ENCODE measurements at regions not wholly inside any gene's neighbourhood (a gene's known extent, or its start where the extent isn't known, plus 50 kb on each side); places are given as distances from the start of the nearest gene placed in this dataset.

GRCh38 chr10:117681104-117681503 lies 138.6 kb downstream of the EMX2 start:
- CTCF ChIA-PET (ENCODE audit: unreplicated experiment), result no interaction called here
- DNase-seq (ENCODE audit: low spot score), result no peak
- H2AFZ ChIP-seq (ENCODE audit: low read length), result no peak overlapping the region
- no peaks in the 10 kb centered on the region for H3K9me3 ChIP-seq (ENCODE audit: low read length)
- no peak overlapping the region for H3K4me2 ChIP-seq (ENCODE audit: low read length)
- H3K9me2 ChIP-seq (ENCODE audit: insufficient read depth, low read length), result no peaks in the 10 kb centered on the region
- POLR2A ChIA-PET, result interaction anchor here (0.5 to 1.0 kb wide), 2 partner anchors 11 to 41 kb away, joined by 3 read pairs; no protein-coding TSS in a partner anchor
- H3K4me1 ChIP-seq (ENCODE audit: insufficient read depth, low read length, poor library complexity, severe bottlenecking), result no peaks in the 10 kb centered on the region
- no peaks in the 10 kb centered on the region for H3K79me2 ChIP-seq (ENCODE audit: insufficient read depth, low read depth, low read length)
- no TSS peak for BruUV-seq (replicated peaks)
- no peak for TF ChIP-seq EZH2phosphoT487 (IDR thresholded peaks at IDR 0.05; ENCODE audit: borderline replicate concordance, low read depth, low read length)
- no peak for TF ChIP-seq CTCF (conservative IDR thresholded peaks at IDR 0.05; ENCODE audit: low read length)
- H4K20me1 ChIP-seq (ENCODE audit: insufficient read depth, low read length), result no peaks in the 10 kb centered on the region
- H3K4me3 ChIP-seq (ENCODE audit: low read depth, low read length, poor library complexity, severe bottlenecking), result no peak overlapping the region
- intact Hi-C loops (cut with micrococcal nuclease; ENCODE audit: unreplicated experiment), result no loop called here
- H3K36me3 ChIP-seq (ENCODE audit: insufficient read depth, low read length), result no peaks in the 10 kb centered on the region
- H3K27ac ChIP-seq (ENCODE audit: low read depth, low read length, poor library complexity, severe bottlenecking), result no peak overlapping the region

- H3K9me3 ChIP-seq (ENCODE audit: low read length), result no peaks in the 10 kb centered on the region
- BruUV-seq (replicated peaks), result no TSS peak
- no peaks in the 10 kb centered on the region for H3K79me2 ChIP-seq (ENCODE audit: insufficient read depth, low read depth, low read length)
- CTCF ChIA-PET (ENCODE audit: unreplicated experiment), result no interaction called here
- intact Hi-C loops (cut with micrococcal nuclease; ENCODE audit: unreplicated experiment), result no loop called here
- no peaks in the 10 kb centered on the region for H3K36me3 ChIP-seq (ENCODE audit: insufficient read depth, low read length)
- POLR2A ChIA-PET, result no interaction called here
- no peaks in the 10 kb centered on the region for H3K4me1 ChIP-seq (ENCODE audit: insufficient read depth, low read length, poor library complexity, severe bottlenecking)
- TF ChIP-seq EZH2phosphoT487 (IDR thresholded peaks at IDR 0.05; ENCODE audit: borderline replicate concordance, low read depth, low read length), result no peak
- TF ChIP-seq CTCF (conservative IDR thresholded peaks at IDR 0.05; ENCODE audit: low read length), result no peak
- H3K4me3 ChIP-seq (ENCODE audit: low read depth, low read length, poor library complexity, severe bottlenecking), result no peak overlapping the region
- H3K9me2 ChIP-seq (ENCODE audit: insufficient read depth, low read length), result no peaks in the 10 kb centered on the region
- H3K27ac ChIP-seq (ENCODE audit: low read depth, low read length, poor library complexity, severe bottlenecking), result no peak overlapping the region
- no peak overlapping the region for H2AFZ ChIP-seq (ENCODE audit: low read length)
- H4K20me1 ChIP-seq (ENCODE audit: insufficient read depth, low read length), result no peaks in the 10 kb centered on the region
- DNase-seq (ENCODE audit: low spot score), result no peak
- H3K4me2 ChIP-seq (ENCODE audit: low read length), result no peak overlapping the region
These were observed 141.6 kb downstream of the EMX2 start for GRCh38 chr10:117684046-117684610.

GRCh38 chr10:117684672-117685211 lies 142.2 kb downstream of the EMX2 start:
- no peaks in the 10 kb centered on the region for H4K20me1 ChIP-seq (ENCODE audit: insufficient read depth, low read length)
- ChIA-PET CTCF (ENCODE audit: unreplicated experiment) (no interaction called here), POLR2A (interaction anchor here (0.6 kb wide), 1 partner anchor 15 kb away, joined by 3 read pairs; no protein-coding TSS in a partner anchor)
- no peaks in the 10 kb centered on the region for H3K36me3 ChIP-seq (ENCODE audit: insufficient read depth, low read length)
- H3K4me1 ChIP-seq (ENCODE audit: insufficient read depth, low read length, poor library complexity, severe bottlenecking), result no peaks in the 10 kb centered on the region
- intact Hi-C loops (cut with micrococcal nuclease; ENCODE audit: unreplicated experiment), result no loop called here
- no peak overlapping the region for H3K4me3 ChIP-seq (ENCODE audit: low read depth, low read length, poor library complexity, severe bottlenecking)
- no peak for TF ChIP-seq CTCF (conservative IDR thresholded peaks at IDR 0.05; ENCODE audit: low read length)
- no peak for TF ChIP-seq EZH2phosphoT487 (IDR thresholded peaks at IDR 0.05; ENCODE audit: borderline replicate concordance, low read depth, low read length)
- H3K79me2 ChIP-seq (ENCODE audit: insufficient read depth, low read depth, low read length), result no peaks in the 10 kb centered on the region
- no TSS peak for BruUV-seq (replicated peaks)
- H3K27ac ChIP-seq (ENCODE audit: low read depth, low read length, poor library complexity, severe bottlenecking), result no peak overlapping the region
- H3K9me2 ChIP-seq (ENCODE audit: insufficient read depth, low read length), result no peaks in the 10 kb centered on the region
- H2AFZ ChIP-seq (ENCODE audit: low read length), result no peak overlapping the region
- H3K4me2 ChIP-seq (ENCODE audit: low read length), result no peak overlapping the region
- H3K9me3 ChIP-seq (ENCODE audit: low read length), result no peaks in the 10 kb centered on the region
- no peak for DNase-seq (ENCODE audit: low spot score)
